ENCODE measurements at regions not wholly inside any gene's neighbourhood (a gene's known extent, or its start where the extent isn't known, plus 50 kb on each side); places are given as distances from the start of the nearest gene placed in this dataset.

DNA sequence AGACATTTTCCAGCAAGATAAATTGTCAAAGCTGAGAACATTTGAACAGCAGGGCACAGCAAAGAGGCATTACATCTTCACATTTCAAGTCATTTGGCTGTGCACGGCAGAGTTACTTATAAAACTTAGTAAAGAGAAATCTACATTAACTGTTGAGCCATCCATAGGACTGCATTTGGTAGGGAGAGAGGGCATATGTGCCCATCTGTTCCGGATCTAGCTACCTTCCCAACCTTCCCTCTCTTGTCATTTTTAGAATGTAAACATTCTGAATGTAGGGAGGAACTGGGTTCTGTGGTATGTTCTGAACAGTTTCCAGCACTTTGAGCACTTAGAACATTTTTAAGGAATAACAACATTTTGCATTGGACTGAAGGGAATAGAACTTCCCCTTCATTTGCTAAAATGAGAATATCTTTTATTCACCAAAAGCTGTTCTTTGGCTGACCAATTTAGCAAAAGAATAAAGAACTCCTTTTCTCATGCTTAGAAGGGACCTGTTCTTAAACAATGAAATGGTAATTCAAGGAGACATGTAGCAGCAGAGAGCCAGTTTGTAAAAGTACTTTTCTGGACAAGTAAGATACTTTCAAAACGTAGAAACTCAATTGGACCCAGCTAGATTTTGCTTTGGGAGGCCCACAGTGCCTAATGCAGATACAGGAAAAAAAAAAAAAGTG is 104.4 kb downstream of the CETN3 start:
- Mint-ChIP-seq H3K27ac (no peak overlapping the region), H3K9me3 (no peaks in the 10 kb centered on the region), H3K4me1 (no peaks in the 10 kb centered on the region), H3K36me3 (no peaks in the 10 kb centered on the region), H3K4me3 (no peak overlapping the region), H3K27me3 (ENCODE audit: low read depth in 3 of 3) (no peaks in the 10 kb centered on the region)
- DNase-seq, result no peak

DNA sequence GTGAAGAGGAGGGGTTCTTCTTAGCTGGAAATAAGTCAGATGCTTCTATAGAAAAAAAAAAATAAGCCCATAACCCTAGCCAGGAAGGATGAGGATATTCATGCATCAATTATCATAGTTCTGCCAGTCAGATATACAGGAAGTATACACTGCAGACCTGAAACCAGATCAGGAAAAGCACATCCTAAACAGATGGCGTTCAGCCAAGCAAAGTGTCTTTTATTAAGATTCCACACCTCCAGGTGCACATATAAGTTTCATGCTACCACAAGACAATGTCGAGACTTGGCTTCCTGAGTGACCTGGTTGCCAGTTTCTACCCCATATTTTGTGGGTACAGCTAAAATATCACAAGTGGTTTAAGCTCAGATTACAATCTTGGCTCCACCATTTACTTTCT is 108.3 kb downstream of the CETN3 start:
- DNase-seq, result no peak
- Mint-ChIP-seq H3K36me3 (no peaks in the 10 kb centered on the region), H3K27me3 (ENCODE audit: low read depth in 3 of 3) (peaks cover 0 to 2% (median 0%) of the 10 kb centered on the region in 3 donors), H3K4me1 (no peaks in the 10 kb centered on the region), H3K9me3 (no peaks in the 10 kb centered on the region), H3K27ac (no peak overlapping the region), H3K4me3 (no peak overlapping the region)

- Mint-ChIP-seq H3K4me3 (no peak overlapping the region), H3K27me3 (ENCODE audit: low read depth in 3 of 3) (peaks cover 0 to 3% (median 0%) of the 10 kb centered on the region in 3 donors), H3K4me1 (no peaks in the 10 kb centered on the region), H3K9me3 (no peaks in the 10 kb centered on the region), H3K36me3 (no peaks in the 10 kb centered on the region), H3K27ac (no peak overlapping the region)
- DNase-seq, result no peak
These were observed 112.4 kb downstream of the CETN3 start for GRCh38 chr5:90297045-90297764.

- Mint-ChIP-seq H3K9me3 (no peaks in the 10 kb centered on the region), H3K27ac (no peak overlapping the region)
These were observed 115.0 kb downstream of the CETN3 start for GRCh38 chr5:90294604-90295003.

DNA sequence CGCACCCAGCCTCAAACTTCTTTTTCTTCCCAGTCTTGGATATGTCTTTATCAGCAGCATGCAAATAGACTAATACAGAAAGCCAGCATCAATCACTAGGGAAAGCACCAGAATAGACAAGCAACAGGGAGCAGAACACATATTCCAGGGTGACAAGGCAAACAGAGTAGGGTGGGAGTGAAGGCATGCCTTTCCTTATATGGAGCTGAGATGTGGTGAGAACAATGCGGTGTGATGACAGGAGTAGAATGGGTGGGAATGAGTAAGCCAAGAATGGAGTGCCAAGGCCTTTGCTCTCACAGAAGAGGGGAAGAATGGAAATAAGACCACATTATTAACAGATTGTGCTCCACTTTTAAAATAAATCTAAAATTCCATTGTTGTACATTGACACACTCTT is 115.6 kb downstream of the CETN3 start:
- H3K4me1 Mint-ChIP-seq, result no peaks in the 10 kb centered on the region
- DNase-seq, result no peak
- peaks cover 0 to 5% (median 2%) of the 10 kb centered on the region in 3 donors for H3K27me3 Mint-ChIP-seq (ENCODE audit: low read depth in 3 of 3)
- no peak overlapping the region for H3K27ac Mint-ChIP-seq
- no peaks in the 10 kb centered on the region for H3K36me3 Mint-ChIP-seq
- no peaks in the 10 kb centered on the region for H3K9me3 Mint-ChIP-seq
- H3K4me3 Mint-ChIP-seq, result no peak overlapping the region

More at GRCh38 chr5:90294604-90295003, 115.0 kb downstream of the CETN3 start:
- no peak for DNase-seq
- Mint-ChIP-seq H3K36me3 (no peaks in the 10 kb centered on the region), H3K4me1 (no peaks in the 10 kb centered on the region), H3K27me3 (ENCODE audit: low read depth in 3 of 3) (peaks cover 0 to 7% (median 2%) of the 10 kb centered on the region in 3 donors), H3K4me3 (no peak overlapping the region)

DNA sequence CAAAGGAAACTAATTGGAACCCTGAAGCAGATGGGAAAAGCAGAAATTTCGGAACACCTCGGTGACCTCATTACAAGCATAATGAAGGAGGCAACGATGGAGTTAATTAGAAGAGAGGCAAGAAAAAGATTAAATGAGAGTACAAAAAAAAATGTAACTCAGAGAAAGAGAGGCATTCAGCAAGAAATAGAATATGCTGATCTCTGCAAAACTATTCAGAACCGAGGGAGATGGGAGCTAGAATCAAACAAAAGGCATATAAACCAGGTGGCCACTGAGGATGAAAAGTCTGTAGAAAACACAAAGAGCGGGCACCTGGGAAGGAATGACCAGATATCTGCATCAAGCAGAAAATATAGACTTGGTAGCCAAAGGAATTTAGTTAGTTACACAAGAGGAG is 118.9 kb downstream of the CETN3 start:
- DNase-seq, result no peak
- H3K27ac Mint-ChIP-seq, result no peak overlapping the region
- no peaks in the 10 kb centered on the region for H3K36me3 Mint-ChIP-seq
- no peaks in the 10 kb centered on the region for H3K4me1 Mint-ChIP-seq
- H3K9me3 Mint-ChIP-seq, result no peaks in the 10 kb centered on the region
- no peak overlapping the region for H3K4me3 Mint-ChIP-seq
- H3K27me3 Mint-ChIP-seq (ENCODE audit: low read depth in 3 of 3), result peaks cover 2 to 5% (median 4%) of the 10 kb centered on the region in 3 donors

DNA sequence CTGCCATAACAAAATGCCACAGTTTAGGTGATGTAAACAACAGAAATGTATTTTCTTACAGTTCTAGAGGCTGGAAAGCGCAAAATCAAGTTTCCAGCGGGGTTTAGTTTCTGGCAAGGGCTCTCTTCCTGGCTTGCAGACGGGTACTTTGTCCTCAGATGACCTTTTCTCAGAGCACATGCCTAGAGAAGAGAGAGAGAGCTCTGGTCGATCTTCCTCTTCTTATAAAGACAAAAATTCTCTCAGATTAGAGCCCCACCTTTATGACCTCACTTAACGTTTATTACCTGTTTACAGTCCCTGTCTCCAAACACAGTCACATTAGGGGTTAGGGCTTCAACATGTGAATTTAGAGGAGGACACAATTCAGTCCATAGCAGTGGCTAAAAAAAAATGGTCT is 119.7 kb downstream of the CETN3 start:
- no peaks in the 10 kb centered on the region for H3K4me1 Mint-ChIP-seq
- H3K9me3 Mint-ChIP-seq, result no peaks in the 10 kb centered on the region
- no peak overlapping the region for H3K27ac Mint-ChIP-seq
- H3K36me3 Mint-ChIP-seq, result no peaks in the 10 kb centered on the region
- DNase-seq, result no peak
- peaks cover 2 to 5% (median 4%) of the 10 kb centered on the region in 3 donors for H3K27me3 Mint-ChIP-seq (ENCODE audit: low read depth in 3 of 3)
- no peak overlapping the region for H3K4me3 Mint-ChIP-seq

GRCh38 chr5:90287036-90287435 is 122.5 kb downstream of the CETN3 start:
- Mint-ChIP-seq H3K27me3 (ENCODE audit: low read depth in 3 of 3) (peaks cover 3 to 4% (median 4%) of the 10 kb centered on the region in 3 donors), H3K4me1 (no peaks in the 10 kb centered on the region), H3K9me3 (peaks cover 0 to 2% (median 0%) of the 10 kb centered on the region in 6 donors), H3K36me3 (no peaks in the 10 kb centered on the region), H3K4me3 (no peak overlapping the region), H3K27ac (no peak overlapping the region)
- DNase-seq, result no peak

- Mint-ChIP-seq H3K36me3 (no peaks in the 10 kb centered on the region), H3K4me1 (no peaks in the 10 kb centered on the region), H3K27ac (no peak overlapping the region), H3K4me3 (no peak overlapping the region), H3K27me3 (ENCODE audit: low read depth in 3 of 3) (peaks cover 2 to 4% (median 2%) of the 10 kb centered on the region in 3 donors), H3K9me3 (peaks cover 0 to 3% (median 0%) of the 10 kb centered on the region in 6 donors)
- no peak for DNase-seq
These were observed 124.0 kb downstream of the CETN3 start for GRCh38 chr5:90285581-90285980.

DNA sequence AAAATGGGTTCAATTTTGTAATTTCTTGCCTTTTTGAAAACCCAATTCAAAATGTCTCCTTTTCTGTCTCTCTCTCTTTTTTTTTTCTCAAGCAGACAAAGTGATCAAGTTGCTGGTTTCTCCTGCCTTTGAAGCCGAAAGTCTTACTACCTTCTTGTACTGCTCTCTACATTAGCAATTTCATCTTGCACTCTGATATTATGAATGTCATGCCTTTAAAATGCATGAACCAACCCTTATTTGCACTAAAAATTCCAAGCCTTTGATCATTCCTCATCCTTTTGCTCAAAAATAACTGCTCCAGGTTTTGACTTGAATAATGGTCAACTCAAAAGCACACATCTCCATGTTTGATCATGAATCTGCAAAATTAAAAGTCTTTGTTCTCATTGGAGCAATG is 125.2 kb downstream of the CETN3 start:
- H3K4me3 Mint-ChIP-seq, result no peak overlapping the region
- DNase-seq, result no peak
- peaks cover 0 to 4% (median 0%) of the 10 kb centered on the region in 6 donors for H3K9me3 Mint-ChIP-seq
- H3K36me3 Mint-ChIP-seq, result no peaks in the 10 kb centered on the region
- H3K27me3 Mint-ChIP-seq (ENCODE audit: low read depth in 3 of 3), result peaks cover 0 to 4% (median 2%) of the 10 kb centered on the region in 3 donors
- H3K27ac Mint-ChIP-seq, result no peak overlapping the region
- no peaks in the 10 kb centered on the region for H3K4me1 Mint-ChIP-seq

DNA sequence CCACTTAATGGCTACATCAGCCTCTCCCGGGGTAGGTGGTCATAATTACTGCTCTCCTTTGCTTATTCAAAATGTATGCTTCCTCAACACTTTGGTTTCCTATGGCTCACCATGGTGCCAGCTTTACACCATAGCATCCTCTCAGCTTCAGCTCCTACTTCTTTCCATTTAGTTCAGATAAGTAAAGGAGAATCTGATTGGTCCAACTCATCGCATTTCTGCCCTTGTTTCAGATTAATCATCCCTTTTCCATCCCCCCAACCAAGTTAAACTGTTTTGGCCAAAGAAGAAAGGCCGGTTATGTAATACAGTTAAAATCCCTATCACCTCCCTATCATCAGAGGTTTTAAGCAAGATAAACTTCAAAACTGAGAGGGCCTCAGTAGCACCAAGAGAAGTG is 130.5 kb downstream of the CETN3 start:
- Mint-ChIP-seq H3K4me3 (no peak overlapping the region), H3K36me3 (no peaks in the 10 kb centered on the region), H3K9me3 (peaks cover 0 to 4% (median 0%) of the 10 kb centered on the region in 6 donors), H3K27ac (no peak overlapping the region), H3K4me1 (no peaks in the 10 kb centered on the region), H3K27me3 (ENCODE audit: low read depth in 3 of 3) (peaks cover 0 to 3% (median 2%) of the 10 kb centered on the region in 3 donors)
- DNase-seq, result no peak

- H3K36me3 Mint-ChIP-seq, result no peaks in the 10 kb centered on the region
- H3K4me3 Mint-ChIP-seq, result no peak overlapping the region
- H3K9me3 Mint-ChIP-seq, result no peaks in the 10 kb centered on the region
- no peak for DNase-seq
- no peak overlapping the region for H3K27ac Mint-ChIP-seq
- no peaks in the 10 kb centered on the region for H3K4me1 Mint-ChIP-seq
- H3K27me3 Mint-ChIP-seq (ENCODE audit: low read depth in 3 of 3), result peaks cover 0 to 4% (median 3%) of the 10 kb centered on the region in 3 donors
These were observed 135.3 kb downstream of the CETN3 start for GRCh38 chr5:90274216-90274615.

DNA sequence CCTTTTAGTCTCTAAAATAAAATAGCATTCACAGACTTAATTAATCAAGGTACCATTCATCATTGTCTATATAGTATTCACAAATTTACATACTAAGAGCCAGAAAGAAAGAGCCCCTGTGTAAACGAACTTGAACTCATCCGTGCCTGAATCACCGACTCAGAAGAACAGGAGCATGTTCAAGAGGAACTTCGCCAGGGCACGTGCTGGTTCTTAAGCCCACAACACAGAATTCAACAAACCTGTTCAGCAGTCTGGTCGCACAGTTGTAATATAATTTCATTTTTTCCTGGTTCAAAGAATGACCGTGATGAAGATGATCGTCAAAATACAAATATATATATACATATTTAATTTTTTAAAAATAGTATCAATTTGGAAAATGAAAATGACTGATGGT is 141.9 kb downstream of the CETN3 start:
- Mint-ChIP-seq H3K4me3 (no peak overlapping the region), H3K36me3 (no peaks in the 10 kb centered on the region), H3K9me3 (no peaks in the 10 kb centered on the region), H3K27me3 (ENCODE audit: low read depth in 3 of 3) (peaks cover 0 to 4% (median 2%) of the 10 kb centered on the region in 3 donors), H3K27ac (no peak overlapping the region), H3K4me1 (no peaks in the 10 kb centered on the region)
- DNase-seq, result no peak

DNA sequence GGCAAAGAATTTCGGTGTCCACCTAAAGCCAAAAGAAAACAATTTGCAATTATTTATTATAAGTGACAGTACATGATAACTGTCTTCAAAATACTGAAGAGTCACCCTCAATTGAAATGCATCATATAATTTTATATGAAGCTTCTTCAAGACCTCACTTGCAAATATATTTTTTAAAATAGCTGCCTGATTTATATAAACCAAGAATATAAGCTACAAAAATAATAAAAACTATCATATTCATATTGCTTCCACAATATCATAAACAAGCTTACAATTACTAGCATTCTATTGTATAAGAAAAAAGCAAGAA is 144.1 kb downstream of the CETN3 start:
- H3K36me3 Mint-ChIP-seq, result no peaks in the 10 kb centered on the region
- no peak for DNase-seq
- H3K4me1 Mint-ChIP-seq, result no peaks in the 10 kb centered on the region
- H3K27ac Mint-ChIP-seq, result no peak overlapping the region
- peaks cover 0 to 4% (median 2%) of the 10 kb centered on the region in 3 donors for H3K27me3 Mint-ChIP-seq (ENCODE audit: low read depth in 3 of 3)
- H3K9me3 Mint-ChIP-seq, result no peaks in the 10 kb centered on the region
- no peak overlapping the region for H3K4me3 Mint-ChIP-seq

Measured in immature natural killer cell (primary cell).